ENCODE measurements at regions not wholly inside any gene's neighbourhood (a gene's known extent, or its start where the extent isn't known, plus 50 kb on each side); places are given as distances from the start of the nearest gene placed in this dataset.

GRCh38 chr11:80844110-80844819, 1403.4 kb upstream of the TENM4 start:
- Mint-ChIP-seq H3K27ac (no peak overlapping the region), H3K27me3 (no peaks in the 10 kb centered on the region), H3K9me3 (peaks cover 9 to 13% of the 10 kb centered on the region in 2 donors), H3K4me1 (no peaks in the 10 kb centered on the region), H3K4me3 (no peak overlapping the region)
- DNase-seq (no peak), ATAC-seq (no peak)

GRCh38 chr11:80843266-80843974, 1402.6 kb upstream of the TENM4 start:
- H3K9me3 Mint-ChIP-seq, result peaks cover 5 to 10% of the 10 kb centered on the region in 2 donors
- H3K4me1 Mint-ChIP-seq, result no peaks in the 10 kb centered on the region
- ATAC-seq (no peak), DNase-seq (no peak)
- peak overlapping the region in 1 of 2 donors; percentile 54 for H3K27ac Mint-ChIP-seq
- no peaks in the 10 kb centered on the region for H3K27me3 Mint-ChIP-seq
- no peak overlapping the region for H3K4me3 Mint-ChIP-seq

- H3K27ac Mint-ChIP-seq, result no peak overlapping the region
- ATAC-seq, result no peak
- H3K4me1 Mint-ChIP-seq, result no peaks in the 10 kb centered on the region
- no peaks in the 10 kb centered on the region for H3K27me3 Mint-ChIP-seq
- H3K9me3 Mint-ChIP-seq, result peaks cover 5 to 16% of the 10 kb centered on the region in 2 donors
- no peak for DNase-seq
- no peak overlapping the region for H3K4me3 Mint-ChIP-seq
Measured at GRCh38 chr11:80842246-80842645, 1401.4 kb upstream of the TENM4 start.

GRCh38 chr11:80841675-80842074, 1400.8 kb upstream of the TENM4 start:
- Mint-ChIP-seq H3K4me1 (no peaks in the 10 kb centered on the region), H3K27ac (no peak overlapping the region), H3K27me3 (no peaks in the 10 kb centered on the region), H3K4me3 (no peak overlapping the region), H3K9me3 (peaks cover 5 to 16% of the 10 kb centered on the region in 2 donors)
- ATAC-seq (no peak), DNase-seq (no peak)

- DNase-seq (no peak), ATAC-seq (no peak)
- H3K27me3 Mint-ChIP-seq, result no peaks in the 10 kb centered on the region
- peaks cover 2 to 13% of the 10 kb centered on the region in 2 donors for H3K9me3 Mint-ChIP-seq
- H3K27ac Mint-ChIP-seq, result no peak overlapping the region
- no peak overlapping the region for H3K4me3 Mint-ChIP-seq
- H3K4me1 Mint-ChIP-seq, result no peaks in the 10 kb centered on the region
Measured at GRCh38 chr11:80838153-80838552, 1397.3 kb upstream of the TENM4 start.

- Mint-ChIP-seq H3K27ac (no peak overlapping the region), H3K4me3 (no peak overlapping the region), H3K27me3 (no peaks in the 10 kb centered on the region), H3K4me1 (no peaks in the 10 kb centered on the region), H3K9me3 (peaks cover 0 to 13% of the 10 kb centered on the region in 2 donors)
- no peak for DNase-seq
- ATAC-seq, result no peak
Measured at GRCh38 chr11:80837051-80837450, 1396.2 kb upstream of the TENM4 start.

GRCh38 chr11:80831374-80831773, 1390.5 kb upstream of the TENM4 start:
- DNase-seq, result no peak
- H3K27me3 Mint-ChIP-seq, result no peaks in the 10 kb centered on the region
- no peak overlapping the region for H3K4me3 Mint-ChIP-seq
- H3K27ac Mint-ChIP-seq, result no peak overlapping the region
- ATAC-seq, result no peak
- H3K9me3 Mint-ChIP-seq, result peaks cover 0 to 5% of the 10 kb centered on the region in 2 donors
- H3K4me1 Mint-ChIP-seq, result no peaks in the 10 kb centered on the region

GRCh38 chr11:80827781-80828180, 1387.0 kb upstream of the TENM4 start:
- Mint-ChIP-seq H3K4me3 (no peak overlapping the region), H3K4me1 (no peaks in the 10 kb centered on the region), H3K27me3 (no peaks in the 10 kb centered on the region), H3K27ac (no peak overlapping the region), H3K9me3 (no peaks in the 10 kb centered on the region)
- ATAC-seq, result no peak
- no peak for DNase-seq

GRCh38 chr11:80826808-80827207, 1386.0 kb upstream of the TENM4 start:
- Mint-ChIP-seq H3K9me3 (no peaks in the 10 kb centered on the region), H3K4me3 (no peak overlapping the region), H3K27ac (no peak overlapping the region), H3K4me1 (no peaks in the 10 kb centered on the region), H3K27me3 (no peaks in the 10 kb centered on the region)
- ATAC-seq, result no peak
- no peak for DNase-seq

- Mint-ChIP-seq H3K4me3 (no peak overlapping the region), H3K27me3 (no peaks in the 10 kb centered on the region), H3K4me1 (no peaks in the 10 kb centered on the region), H3K9me3 (peaks cover 0 to under 1% of the 10 kb centered on the region in 2 donors), H3K27ac (no peak overlapping the region)
- ATAC-seq, result no peak
- no peak for DNase-seq
Measured at GRCh38 chr11:80822308-80822707, 1381.5 kb upstream of the TENM4 start.

GRCh38 chr11:80819271-80819670, 1378.4 kb upstream of the TENM4 start:
- Mint-ChIP-seq H3K27me3 (no peaks in the 10 kb centered on the region), H3K9me3 (peaks cover 5 to 8% of the 10 kb centered on the region in 2 donors), H3K4me1 (no peaks in the 10 kb centered on the region), H3K4me3 (no peak overlapping the region), H3K27ac (no peak overlapping the region)
- no peak for ATAC-seq
- no peak for DNase-seq

GRCh38 chr11:80816966-80817365, 1376.1 kb upstream of the TENM4 start:
- Mint-ChIP-seq H3K9me3 (peaks cover 5 to 14% of the 10 kb centered on the region in 2 donors), H3K27me3 (no peaks in the 10 kb centered on the region), H3K27ac (peak overlapping the region in 1 of 2 donors; percentile 48), H3K4me1 (no peaks in the 10 kb centered on the region), H3K4me3 (no peak overlapping the region)
- no peak for ATAC-seq
- DNase-seq, result no peak

- H3K27ac Mint-ChIP-seq, result no peak overlapping the region
- DNase-seq (no peak), ATAC-seq (no peak)
- H3K9me3 Mint-ChIP-seq, result peaks cover 5 to 14% of the 10 kb centered on the region in 2 donors
- no peak overlapping the region for H3K4me3 Mint-ChIP-seq
- H3K4me1 Mint-ChIP-seq, result no peaks in the 10 kb centered on the region
- H3K27me3 Mint-ChIP-seq, result no peaks in the 10 kb centered on the region
Measured at GRCh38 chr11:80816454-80816847, 1375.6 kb upstream of the TENM4 start.

GRCh38 chr11:80815752-80816453, 1375.1 kb upstream of the TENM4 start:
- ATAC-seq (no peak), DNase-seq (no peak)
- Mint-ChIP-seq H3K4me3 (no peak overlapping the region), H3K27me3 (no peaks in the 10 kb centered on the region), H3K27ac (no peak overlapping the region), H3K9me3 (peaks cover 5 to 14% of the 10 kb centered on the region in 2 donors), H3K4me1 (no peaks in the 10 kb centered on the region)

- Mint-ChIP-seq H3K4me3 (no peak overlapping the region), H3K27ac (no peak overlapping the region), H3K27me3 (no peaks in the 10 kb centered on the region), H3K4me1 (no peaks in the 10 kb centered on the region), H3K9me3 (peaks cover 5 to 14% of the 10 kb centered on the region in 2 donors)
- no peak for ATAC-seq
- DNase-seq, result no peak
Measured at GRCh38 chr11:80814813-80815212, 1374.0 kb upstream of the TENM4 start.

- DNase-seq (no peak), ATAC-seq (no peak)
- H3K27me3 Mint-ChIP-seq, result no peaks in the 10 kb centered on the region
- no peaks in the 10 kb centered on the region for H3K4me1 Mint-ChIP-seq
- H3K4me3 Mint-ChIP-seq, result no peak overlapping the region
- no peak overlapping the region for H3K27ac Mint-ChIP-seq
- H3K9me3 Mint-ChIP-seq, result peaks cover 4 to 7% of the 10 kb centered on the region in 2 donors
Measured at GRCh38 chr11:80810695-80811094, 1369.9 kb upstream of the TENM4 start.
